ENCODE measurements at regions not wholly inside any gene's neighbourhood (a gene's known extent, or its start where the extent isn't known, plus 50 kb on each side); places are given as distances from the start of the nearest gene placed in this dataset.

- no peak for TF ChIP-seq MYNN (IDR thresholded peaks at IDR 0.05)
- TF ChIP-seq MYNN (CRISPR knock-in tag; IDR thresholded peaks at IDR 0.05), result no peak
- TF ChIP-seq CTCF (IDR thresholded peaks at IDR 0.05 in 2 of 3, conservative IDR thresholded peaks at IDR 0.05 in 1 of 3; ENCODE audit: insufficient read depth in 2 of 3, low read depth in 1 of 3, low read length in 3 of 3), result no peak
- TF ChIP-seq BRF2 (IDR thresholded peaks at IDR 0.05; ENCODE audit: borderline replicate concordance, insufficient read depth, insufficient read length), result no peak
- no peak for TF ChIP-seq ZNF583 (CRISPR knock-in tag; IDR thresholded peaks at IDR 0.05)
- no peak for TF ChIP-seq NFYB (IDR thresholded peaks at IDR 0.05; ENCODE audit: extremely low read depth, insufficient read length)
These were observed 219.4 kb downstream of the BUB3 start for GRCh38 chr10:123373591-123373990.
